CD14-positive monocyte (primary cell): ENCODE measurements at regions not wholly inside any gene's neighbourhood (a gene's known extent, or its start where the extent isn't known, plus 50 kb on each side); places are given as distances from the start of the nearest gene placed in this dataset.

Experiments used
- DNase-seq, 3 donors: peaks; one replicate each; pipeline ENCODE4 v3.0.0-alpha.2; 2011 to 2022
- H2AFZ ChIP-seq: 2 replicates; pipeline ENCODE4 v1.6.0; 2012; ENCODE audit warnings: mild to moderate bottlenecking, low read depth, low read length, inconsistent platforms; ENCODE audit not compliant: insufficient read depth, poor library complexity, severe bottlenecking
- H3K27ac ChIP-seq, 2 donors: 1 replicate in 1 of 2; 2 replicates in 1 of 2; pipeline ENCODE4 v1.5.1; 2012 to 2013; ENCODE audit warnings: low read length in 2 of 2, control low read depth in 1 of 2, inconsistent platforms in 1 of 2, low read depth in 1 of 2, mild to moderate bottlenecking in 1 of 2
- H3K27me3 ChIP-seq, 2 donors: one replicate each; pipeline versions ENCODE4 v1.6.0 to v1.6.1; 2011 to 2013; ENCODE audit warnings: low read length in 2 of 2; ENCODE audit not compliant: control insufficient read depth in 2 of 2, insufficient read depth in 2 of 2
- H3K36me3 ChIP-seq, 2 donors: replicated peaks in 1 of 2; 1 replicate in 1 of 2; 2 replicates in 1 of 2; pipeline versions ENCODE4 v1.5.1 to v1.6.1; 2012 to 2013; ENCODE audit warnings: low read length in 2 of 2, control low read depth in 1 of 2, inconsistent platforms in 1 of 2, mild to moderate bottlenecking in 1 of 2; ENCODE audit not compliant: insufficient read depth in 2 of 2, control insufficient read depth in 1 of 2
- H3K4me1 ChIP-seq, 2 donors: 1 replicate in 1 of 2; 2 replicates in 1 of 2; pipeline versions ENCODE4 v1.5.1 to v1.6.1; 2012 to 2013; ENCODE audit warnings: low read length in 2 of 2, control low read depth in 1 of 2, inconsistent platforms in 1 of 2, mild to moderate bottlenecking in 1 of 2, moderate library complexity in 1 of 2; ENCODE audit not compliant: insufficient read depth in 2 of 2, control insufficient read depth in 1 of 2
- H3K4me2 ChIP-seq: replicated peaks from 2 replicates; pipeline ENCODE3; 2012; ENCODE audit warnings: low read length, moderate library complexity, mild to moderate bottlenecking; ENCODE audit not compliant: poor library complexity, severe bottlenecking; ENCODE audit errors: extremely low read depth
- H3K4me3 ChIP-seq, 3 experiments: fragments of 200-600 bp in 1 of 3; sonication (generic) in 1 of 3; replicated peaks in 1 of 3; 1 replicate in 2 of 3; 2 replicates in 1 of 3; pipeline ENCODE4 v1.5.1; 2011 to 2013; ENCODE audit warnings: low read length in 3 of 3, mild to moderate bottlenecking in 3 of 3, control low read depth in 2 of 3, low read depth in 2 of 3, inconsistent platforms in 1 of 3, moderate library complexity in 1 of 3
- H3K79me2 ChIP-seq: 2 replicates; pipeline ENCODE4 v1.6.0; 2012; ENCODE audit warnings: mild to moderate bottlenecking, control low read depth, inconsistent platforms, low read length, moderate library complexity; ENCODE audit not compliant: insufficient read depth
- H3K9ac ChIP-seq: 2 replicates; pipeline ENCODE4 v1.6.0; 2017; ENCODE audit warnings: low read length, mild to moderate bottlenecking; ENCODE audit not compliant: insufficient read depth, poor library complexity, severe bottlenecking
- H3K9me3 ChIP-seq, 2 donors: replicated peaks in 1 of 2; 1 replicate in 1 of 2; 2 replicates in 1 of 2; pipeline versions ENCODE4 v1.5.1 to v1.6.1; 2012 to 2013; ENCODE audit warnings: low read length in 2 of 2, control low read depth in 1 of 2; ENCODE audit not compliant: control insufficient read depth in 1 of 2, insufficient read depth in 1 of 2
- H4K20me1 ChIP-seq: 2 replicates; pipeline ENCODE4 v1.6.0; 2012; ENCODE audit warnings: mild to moderate bottlenecking, low read length, control low read depth, moderate library complexity; ENCODE audit not compliant: insufficient read depth
- H3K27ac Mint-ChIP-seq, 7 donors: one replicate each; pipeline ENCODE4 v1.8.0; 2020; ENCODE audit warnings: mild to moderate bottlenecking in 7 of 7, mixed read lengths in 7 of 7, moderate library complexity in 6 of 7, inconsistent platforms in 2 of 7
- H3K27me3 Mint-ChIP-seq, 3 donors: one replicate each; pipeline ENCODE4 v1.8.0; 2021 to 2022; ENCODE audit warnings: low read depth in 3 of 3, mild to moderate bottlenecking in 3 of 3, mixed read lengths in 3 of 3, moderate library complexity in 3 of 3, inconsistent platforms in 1 of 3
- H3K36me3 Mint-ChIP-seq, 2 donors: one replicate each; pipeline ENCODE4 v1.8.0; 2020; ENCODE audit warnings: mixed read lengths in 2 of 2, inconsistent platforms in 1 of 2, mild to moderate bottlenecking in 1 of 2
- H3K4me1 Mint-ChIP-seq: one replicate; pipeline ENCODE4 v1.8.0; 2020; ENCODE audit warnings: mild to moderate bottlenecking, mixed read lengths
- H3K4me3 Mint-ChIP-seq, 2 donors: one replicate each; pipeline ENCODE4 v1.8.0; 2020; ENCODE audit warnings: mild to moderate bottlenecking in 2 of 2, mixed read lengths in 2 of 2, moderate library complexity in 1 of 2
- H3K9me3 Mint-ChIP-seq, 7 donors: one replicate each; pipeline ENCODE4 v1.8.0; 2020 to 2022; ENCODE audit warnings: mixed read lengths in 7 of 7, mild to moderate bottlenecking in 6 of 7, moderate library complexity in 6 of 7, inconsistent platforms in 2 of 7
- WGBS: methylation state at CpG from one replicate; pipeline ENCODE4 v1.1.5; 2013; ENCODE audit warnings: missing lambda C conversion rate; ENCODE audit not compliant: insufficient coverage; 5-methylcytosine and 5-hydroxymethylcytosine counted together
- intact Hi-C, 2 donors: fragments of 100-400 bp; cut with micrococcal nuclease; formaldehyde crosslinking; loops; one replicate each; pipeline versions ENCODE4 v1.15.0 to v1.15.1; 2023
- TF ChIP-seq, protein P1 (sequence below): fragments of 200-600 bp; IDR thresholded peaks from one replicate; pipeline ENCODE4 v1.8.0; 2022; ENCODE audit warnings: antibody characterized with exemption, mild to moderate bottlenecking

DNA sequence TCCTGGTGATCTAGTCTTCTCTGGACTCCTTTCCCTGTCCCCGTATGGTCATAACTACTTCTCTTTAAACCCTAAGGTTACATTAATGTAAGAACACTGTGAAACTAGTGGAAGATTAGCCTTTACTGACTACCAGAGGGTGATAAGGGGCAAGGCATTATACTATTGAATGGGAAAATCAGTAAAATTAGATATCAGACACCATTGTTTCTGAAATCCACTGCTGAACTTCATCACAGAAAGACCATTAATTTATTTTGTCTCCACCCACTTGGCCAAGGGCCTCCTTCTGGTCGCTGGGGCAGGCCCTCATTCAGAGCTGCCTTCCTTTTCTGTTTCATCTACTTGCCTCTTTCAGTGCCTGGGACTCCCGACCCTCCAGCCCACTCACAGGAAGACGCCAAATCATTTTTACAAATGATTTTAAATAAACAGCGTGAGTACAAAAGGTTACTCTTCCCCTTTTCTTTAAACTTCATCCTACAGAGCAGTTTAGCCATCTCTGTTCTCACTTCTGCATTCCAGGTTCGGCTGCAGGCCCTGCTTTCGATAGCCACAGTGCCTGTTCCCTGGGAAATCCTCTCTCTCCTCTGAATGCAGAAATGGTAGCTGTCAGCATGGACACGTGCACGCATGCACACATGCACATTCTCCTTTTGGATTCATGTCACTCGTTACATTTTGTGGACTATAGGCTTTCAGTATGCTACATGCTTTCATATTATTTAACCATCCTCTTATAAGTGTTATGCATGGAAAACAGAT, 70.3 kb upstream of the DOCK10 start:
- Histone ChIP-seq H3K9me3 (no peaks in the 10 kb centered on the region), H2AFZ (peak overlapping the region; percentile 80), H3K4me3 (peak overlapping the region in 1 of 3 experiments; percentile 25), H3K36me3 (no peaks in the 10 kb centered on the region), H3K4me2 (peak overlapping the region; percentile 51), H3K27ac (peak overlapping the region; percentile 68 to 71), H3K27me3 (no peaks in the 10 kb centered on the region), H3K9ac (no peak overlapping the region), H3K79me2 (no peaks in the 10 kb centered on the region), H3K4me1 (peaks cover 23 to 24% of the 10 kb centered on the region in 2 donors), H4K20me1 (no peaks in the 10 kb centered on the region)
- intact Hi-C loops: no loop called here
- Mint-ChIP-seq H3K9me3 (no peaks in the 10 kb centered on the region), H3K36me3 (peaks cover 0 to 2% of the 10 kb centered on the region in 2 donors), H3K27me3 (peaks cover 0 to 2% (median 0%) of the 10 kb centered on the region in 3 donors), H3K27ac (peak overlapping the region in 6 of 7 donors; percentile 67 to 91 (median 79)), H3K4me1 (peaks cover 31% of the 10 kb centered on the region), H3K4me3 (peak overlapping the region; percentile 37 to 75)
- DNase-seq: peak; percentile 48 to 60 (median 59)
- 0% methylated on average over 4 of the region's 10 CpGs for WGBS
- TF ChIP-seq, protein P1, sequence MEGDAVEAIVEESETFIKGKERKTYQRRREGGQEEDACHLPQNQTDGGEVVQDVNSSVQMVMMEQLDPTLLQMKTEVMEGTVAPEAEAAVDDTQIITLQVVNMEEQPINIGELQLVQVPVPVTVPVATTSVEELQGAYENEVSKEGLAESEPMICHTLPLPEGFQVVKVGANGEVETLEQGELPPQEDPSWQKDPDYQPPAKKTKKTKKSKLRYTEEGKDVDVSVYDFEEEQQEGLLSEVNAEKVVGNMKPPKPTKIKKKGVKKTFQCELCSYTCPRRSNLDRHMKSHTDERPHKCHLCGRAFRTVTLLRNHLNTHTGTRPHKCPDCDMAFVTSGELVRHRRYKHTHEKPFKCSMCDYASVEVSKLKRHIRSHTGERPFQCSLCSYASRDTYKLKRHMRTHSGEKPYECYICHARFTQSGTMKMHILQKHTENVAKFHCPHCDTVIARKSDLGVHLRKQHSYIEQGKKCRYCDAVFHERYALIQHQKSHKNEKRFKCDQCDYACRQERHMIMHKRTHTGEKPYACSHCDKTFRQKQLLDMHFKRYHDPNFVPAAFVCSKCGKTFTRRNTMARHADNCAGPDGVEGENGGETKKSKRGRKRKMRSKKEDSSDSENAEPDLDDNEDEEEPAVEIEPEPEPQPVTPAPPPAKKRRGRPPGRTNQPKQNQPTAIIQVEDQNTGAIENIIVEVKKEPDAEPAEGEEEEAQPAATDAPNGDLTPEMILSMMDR: no peak

- TF ChIP-seq, protein P1: no peak
- Histone ChIP-seq H3K27me3 (no peaks in the 10 kb centered on the region), H3K27ac (no peak overlapping the region), H3K9me3 (no peaks in the 10 kb centered on the region), H3K9ac (no peak overlapping the region), H2AFZ (no peak overlapping the region), H3K4me1 (peaks cover 11 to 12% of the 10 kb centered on the region in 2 donors), H4K20me1 (no peaks in the 10 kb centered on the region), H3K4me3 (no peak overlapping the region), H3K36me3 (no peaks in the 10 kb centered on the region), H3K79me2 (no peaks in the 10 kb centered on the region), H3K4me2 (no peak overlapping the region)
- intact Hi-C loops: no loop called here
- Mint-ChIP-seq H3K36me3 (no peaks in the 10 kb centered on the region), H3K27me3 (peaks cover 0 to 3% (median 2%) of the 10 kb centered on the region in 3 donors), H3K4me3 (no peak overlapping the region), H3K9me3 (no peaks in the 10 kb centered on the region), H3K27ac (no peak overlapping the region), H3K4me1 (peaks cover 11% of the 10 kb centered on the region)
- DNase-seq: no peak
Observed at GRCh38 chr2:225108805-225109204, 66.5 kb upstream of the DOCK10 start.
